SIG-M5 treated with dmso at 0.1 percent for 504 hours (cell line): ENCODE measurements at regions not wholly inside any gene's neighbourhood (a gene's known extent, or its start where the extent isn't known, plus 50 kb on each side); places are given as distances from the start of the nearest gene placed in this dataset.
"Not testable (repeated sequence)": the region's sequence is repeated elsewhere in the genome, so short reads cannot be mapped to it uniquely, and the experiment has no call there.

Experiments used
- DNase-seq: peaks from one replicate; lab custom pipeline; 2025; ENCODE audit not compliant: unreplicated experiment; lab: John Stamatoyannopoulos, UW

DNA sequence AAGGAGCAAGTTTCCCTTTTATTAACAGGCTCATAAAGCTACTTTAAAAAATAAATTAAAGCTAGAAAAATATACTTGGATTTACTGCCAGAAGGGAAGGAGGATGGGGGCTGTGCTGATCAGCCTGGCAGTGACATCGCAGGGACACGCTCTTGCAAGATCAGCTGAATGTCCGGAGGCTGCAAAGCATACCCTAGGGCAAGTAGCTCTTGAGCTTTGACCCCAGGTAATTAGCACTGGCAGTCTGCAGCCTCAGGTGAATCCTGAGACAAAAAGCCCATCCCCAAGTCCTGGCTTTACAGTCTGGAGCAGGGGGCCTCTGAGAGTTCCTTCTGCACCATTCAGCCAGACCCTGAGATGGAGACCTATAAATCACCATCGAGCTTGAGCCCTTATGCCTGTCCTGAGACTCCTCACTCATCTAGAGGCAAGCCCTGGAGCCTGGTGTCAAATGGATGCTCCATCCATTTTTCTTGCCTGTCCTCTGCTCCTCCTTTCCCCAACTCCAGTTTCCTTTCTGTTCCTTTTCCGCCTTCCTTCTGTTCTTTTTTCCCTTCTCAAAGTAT is 131.7 kb downstream of the TMEM114 start:
- DNase-seq = no peak

DNA sequence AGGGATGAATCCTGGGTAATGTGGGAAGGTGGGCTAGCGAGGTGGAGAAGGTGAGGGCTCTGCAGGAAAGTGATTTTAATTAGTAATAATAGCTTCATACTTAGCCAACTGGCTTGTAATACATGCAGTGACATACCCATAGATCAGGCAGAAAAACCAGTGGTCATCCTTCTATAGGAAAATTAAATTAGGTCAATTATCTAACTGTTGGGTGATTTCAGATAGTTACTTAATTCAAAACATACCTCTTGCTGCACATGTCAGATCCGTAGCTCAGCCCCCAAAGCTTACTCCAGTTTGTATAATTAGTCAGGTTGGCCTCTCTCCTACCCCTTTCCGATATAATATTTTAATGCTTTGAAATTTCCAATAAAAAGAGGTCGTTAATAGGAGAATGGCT is 137.0 kb downstream of the TMEM114 start:
- no peak for DNase-seq

DNA sequence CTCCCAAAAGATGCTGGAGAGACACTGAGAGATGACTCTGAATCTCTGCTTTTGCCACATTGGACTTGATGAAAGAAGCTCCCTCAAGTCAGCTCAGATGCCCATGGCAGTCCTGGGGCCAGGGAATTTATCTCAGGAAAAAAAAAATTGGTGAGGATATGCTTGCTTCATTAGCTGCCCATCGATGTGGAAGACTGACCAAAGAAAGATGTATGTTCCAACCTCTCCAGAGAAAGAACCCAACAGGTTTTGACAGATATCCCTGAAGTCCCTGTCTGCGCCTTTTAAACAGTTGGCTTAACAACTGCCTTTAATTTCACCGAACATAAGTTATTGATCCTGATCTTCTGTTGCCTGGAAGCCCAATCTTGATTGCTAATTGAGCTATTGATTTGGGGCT is 137.4 kb downstream of the TMEM114 start:
- no peak for DNase-seq

DNA sequence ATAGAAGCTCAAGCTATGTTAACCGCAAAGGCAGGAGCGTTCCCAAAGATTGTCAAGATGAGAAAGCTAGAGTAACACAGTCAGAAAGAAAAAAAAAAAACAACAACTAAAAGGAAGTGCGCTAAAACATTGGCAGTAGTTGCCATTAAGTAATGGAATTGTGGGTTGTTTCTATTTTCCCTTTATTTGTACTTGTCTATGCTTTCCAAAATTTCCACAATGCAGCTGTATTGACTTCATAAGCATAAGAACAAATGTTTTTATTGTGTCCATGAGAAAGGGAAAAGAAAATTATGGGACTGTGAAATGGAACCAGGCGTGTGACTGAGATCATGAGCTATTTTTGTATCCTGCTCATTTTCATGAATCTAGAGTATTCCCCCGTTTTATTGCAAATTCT is 153.4 kb downstream of the TMEM114 start:
- DNase-seq = no peak

DNA sequence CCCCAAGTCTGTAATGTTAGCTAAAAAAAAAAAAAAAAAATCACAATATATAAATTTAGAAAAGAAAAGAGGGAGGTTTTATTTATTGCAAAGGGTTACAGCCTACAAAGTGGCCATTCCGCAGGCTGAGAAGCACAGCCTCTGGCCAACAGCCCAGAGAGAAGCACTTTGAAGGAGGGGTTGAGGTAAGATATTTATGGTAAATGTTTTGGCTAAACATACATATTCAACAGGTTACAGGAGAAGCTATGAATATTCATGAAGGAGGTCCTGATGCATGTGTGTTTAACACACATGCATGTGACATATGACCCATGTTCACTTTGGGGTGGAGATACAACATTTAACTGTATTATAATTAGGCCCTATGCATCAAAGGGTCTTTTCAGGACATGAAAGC is 158.5 kb downstream of the TMEM114 start:
- DNase-seq = no peak

DNA sequence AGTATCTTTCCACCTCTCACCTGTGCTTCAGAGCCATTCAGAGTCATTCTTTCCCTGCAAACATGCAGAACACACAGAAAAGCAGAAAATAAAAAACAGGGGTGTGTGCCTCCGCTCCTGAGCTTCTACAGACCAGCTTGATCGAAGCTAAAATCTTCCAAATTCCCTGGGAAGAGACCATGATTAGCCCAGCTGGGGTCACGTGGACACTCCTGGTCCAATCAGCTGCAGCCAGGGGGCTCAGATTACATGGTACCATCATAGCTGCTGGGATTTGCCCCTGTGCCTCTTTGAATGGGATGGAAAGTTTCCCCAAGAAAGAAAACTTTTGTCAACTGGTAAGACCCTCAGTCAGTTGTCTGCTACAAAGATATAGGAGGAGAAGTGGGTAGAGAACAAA is 159.9 kb downstream of the TMEM114 start:
- DNase-seq = no peak

DNA sequence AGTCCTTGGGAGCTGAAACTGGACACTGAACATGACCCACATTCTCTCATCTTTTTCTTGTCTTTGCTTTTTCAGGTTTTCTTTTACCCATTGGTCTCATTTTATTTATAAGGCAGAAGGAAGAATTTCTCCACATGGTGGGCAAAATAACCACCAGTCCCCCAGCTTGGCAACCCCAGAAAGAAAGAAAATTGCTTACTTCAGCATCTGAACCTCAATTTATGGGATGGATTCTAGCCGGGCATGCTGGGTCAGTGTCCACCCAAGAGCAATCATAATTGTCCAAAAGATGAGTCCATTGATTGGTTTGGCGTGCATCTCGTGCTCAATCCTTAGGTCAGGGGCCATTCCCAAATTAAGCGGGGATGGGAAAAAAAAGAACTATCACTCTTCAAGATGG is 163.7 kb downstream of the TMEM114 start:
- no peak for DNase-seq

DNA sequence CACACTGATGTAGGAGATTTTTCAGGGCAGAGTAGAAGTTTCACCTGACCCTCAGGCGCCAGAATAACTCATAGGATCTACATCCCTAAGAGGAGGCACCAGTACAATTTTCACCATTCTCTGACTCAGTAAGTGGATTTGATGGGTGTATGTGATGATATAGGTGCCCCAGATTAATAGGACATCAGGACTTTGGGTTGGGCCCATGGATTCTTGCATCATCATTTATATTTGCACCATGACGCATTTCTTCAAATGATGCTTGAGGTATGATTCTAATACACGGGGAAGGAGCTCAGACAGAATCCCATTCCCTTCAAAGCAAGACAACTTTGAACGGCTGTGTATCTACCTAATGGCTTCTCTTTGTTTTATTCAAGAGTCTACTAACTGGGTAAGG is 173.2 kb downstream of the TMEM114 start:
- no peak for DNase-seq

DNA sequence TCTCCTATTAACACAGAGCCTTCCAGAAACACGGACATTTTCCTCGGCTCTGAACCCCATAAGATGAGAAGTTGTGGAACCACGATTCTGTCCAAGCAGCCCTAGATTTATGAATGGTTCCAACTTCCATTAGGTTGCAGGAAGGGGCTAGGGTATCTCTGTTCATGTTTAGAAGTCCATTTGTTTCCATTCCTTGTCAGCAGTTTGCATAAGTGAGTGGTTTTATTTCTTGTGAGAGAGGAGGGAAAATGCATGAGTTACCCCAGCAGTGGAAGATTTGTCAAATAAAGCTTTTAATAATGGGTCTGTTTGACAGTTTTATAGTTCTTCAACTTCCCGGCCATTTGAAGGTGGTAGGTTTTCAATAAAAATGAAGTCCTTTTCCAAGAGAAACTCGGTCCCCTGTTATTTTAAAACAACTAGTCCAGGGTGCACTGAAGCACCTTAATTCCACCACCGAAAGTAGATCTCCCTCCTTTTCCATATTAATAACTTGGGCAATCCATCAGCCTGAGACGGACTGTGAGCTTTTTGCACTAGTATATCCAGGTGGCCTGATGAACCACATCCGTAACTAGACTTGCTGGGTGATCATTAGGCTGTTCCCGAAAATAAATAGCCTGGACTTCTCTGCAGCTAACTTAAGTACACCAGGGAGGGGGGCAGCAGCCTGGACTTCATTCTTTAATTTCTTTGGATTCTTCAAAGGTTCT is 181.3 kb downstream of the TMEM114 start:
- DNase-seq = no peak

DNA sequence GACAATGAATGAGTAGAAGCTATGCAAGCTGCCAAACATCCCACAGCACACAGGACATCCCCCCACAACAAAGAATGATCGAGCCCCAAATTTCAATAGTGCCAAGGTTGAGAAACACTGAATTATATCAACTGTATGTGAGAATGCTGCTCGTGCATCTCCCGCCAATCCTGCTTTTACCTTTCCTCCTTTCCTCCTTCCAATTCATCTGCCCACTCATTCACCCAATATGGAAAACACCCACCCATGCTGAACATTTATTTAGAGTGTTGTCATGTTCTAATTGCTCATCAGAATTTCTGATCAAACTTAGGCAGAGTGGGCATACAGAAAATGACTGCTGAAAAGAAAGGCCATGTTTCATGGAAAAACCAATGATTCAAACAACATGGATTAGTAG is 183.0 kb downstream of the TMEM114 start:
- no peak for DNase-seq

DNA sequence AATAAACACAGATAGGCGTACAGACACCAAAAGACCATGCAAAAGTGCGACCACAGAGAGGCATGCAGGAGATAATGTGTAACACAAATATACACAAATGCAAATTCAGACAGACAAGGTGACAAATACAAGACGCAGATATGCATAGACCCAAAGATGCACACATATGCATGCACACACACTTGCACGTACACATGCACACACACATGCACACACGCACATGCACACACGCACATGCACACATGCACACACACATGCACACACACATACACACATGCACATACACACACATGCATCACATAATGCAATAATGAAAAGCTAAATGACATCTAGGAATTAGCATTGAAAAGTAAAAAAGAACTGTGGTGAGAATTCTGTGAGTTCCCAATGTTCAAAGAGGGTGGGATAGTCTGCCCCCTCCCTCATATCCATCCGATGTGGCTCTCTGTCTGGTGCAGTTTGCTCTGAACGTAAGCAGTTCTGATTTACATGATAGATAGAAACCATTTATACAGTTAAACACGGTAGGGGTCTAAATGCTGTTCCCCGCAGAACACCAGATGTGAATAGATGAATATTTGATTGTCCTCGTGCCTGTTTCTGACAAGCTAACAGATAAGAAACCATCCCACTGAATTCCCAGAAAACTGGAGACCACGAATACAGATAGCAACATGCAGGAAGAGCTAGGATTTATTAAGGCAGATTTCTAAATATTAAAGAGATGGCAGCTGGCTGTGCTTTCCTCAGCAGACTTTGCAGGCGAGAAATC is 186.1 kb downstream of the TMEM114 start:
- no peak for DNase-seq

DNA sequence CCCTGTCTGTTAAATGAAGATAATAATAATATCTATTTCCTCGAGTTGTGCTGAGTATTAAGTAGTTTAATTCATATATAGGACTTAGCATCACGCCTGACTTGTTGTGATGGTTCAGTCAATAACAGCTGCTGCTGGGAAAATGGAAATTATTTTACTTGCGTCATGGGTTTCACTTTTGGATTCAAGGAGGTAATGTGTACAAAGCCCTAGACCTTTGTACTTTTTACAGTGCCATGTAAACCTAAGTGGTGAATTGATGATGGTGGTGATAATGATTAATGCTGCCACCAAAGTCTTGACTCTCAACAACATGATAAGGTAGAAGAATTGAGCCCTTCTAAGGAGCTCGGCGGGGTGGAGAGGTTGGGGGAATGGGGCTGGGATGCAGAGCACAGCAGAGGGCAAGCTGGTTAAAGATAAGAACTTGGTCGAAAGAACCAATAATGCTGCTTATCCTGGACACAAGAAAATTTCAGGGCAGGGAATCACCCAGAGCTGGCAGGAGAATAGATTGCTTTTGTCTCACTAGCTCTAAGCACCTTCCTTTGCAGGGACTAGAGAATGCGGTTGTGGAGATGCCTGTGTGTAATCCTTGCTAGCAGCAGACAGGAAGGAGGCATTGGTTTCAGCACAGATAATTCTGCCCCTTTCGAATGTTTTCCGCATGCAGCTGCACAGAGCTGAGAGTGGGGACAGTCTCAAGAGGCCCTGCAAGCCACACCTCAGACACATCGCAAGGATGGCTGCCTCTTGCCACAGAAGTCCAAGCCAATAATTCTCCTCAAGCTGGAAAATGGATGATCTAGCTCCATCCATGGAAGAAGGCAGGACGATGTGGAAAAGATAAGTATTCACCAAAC is 187.1 kb downstream of the TMEM114 start:
- DNase-seq = no peak

DNA sequence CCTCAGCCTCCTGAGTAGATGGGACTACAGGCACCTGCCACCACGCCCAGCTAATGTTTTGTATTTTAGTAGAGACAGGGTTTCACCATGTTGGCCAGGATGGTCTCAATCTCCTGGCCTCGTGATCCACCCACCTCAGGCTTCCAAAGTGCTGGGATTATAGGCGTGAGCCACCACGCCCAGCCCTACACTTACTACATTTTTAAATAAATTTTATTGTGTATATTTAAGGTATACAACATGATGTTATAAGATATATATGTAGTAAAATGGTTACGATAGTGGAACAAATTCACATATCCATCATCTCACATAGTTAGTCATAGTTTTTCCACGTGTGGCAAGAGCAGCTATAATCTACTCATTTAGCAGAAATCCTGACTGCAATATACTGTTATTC is 189.6 kb downstream of the TMEM114 start:
- DNase-seq = not testable (repeated sequence)

DNA sequence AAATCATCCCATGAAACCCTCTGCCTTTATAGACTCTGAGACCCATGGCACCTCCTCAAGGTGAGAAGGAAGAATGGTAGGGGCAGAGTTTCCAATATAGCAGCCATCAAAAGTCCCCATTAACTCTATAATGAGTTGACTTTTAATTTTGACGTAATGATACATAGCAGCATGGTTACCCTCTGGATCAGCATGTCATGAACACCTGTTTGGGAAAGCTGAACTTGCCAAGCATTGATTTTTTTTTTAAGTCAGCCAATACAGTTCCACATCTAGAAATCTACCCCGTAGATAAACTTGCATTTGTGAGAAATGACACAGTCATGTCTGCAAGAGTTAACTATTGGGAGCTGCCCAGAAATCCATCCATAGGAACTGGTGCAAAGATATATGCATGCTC is 191.8 kb downstream of the TMEM114 start:
- no peak for DNase-seq

DNA sequence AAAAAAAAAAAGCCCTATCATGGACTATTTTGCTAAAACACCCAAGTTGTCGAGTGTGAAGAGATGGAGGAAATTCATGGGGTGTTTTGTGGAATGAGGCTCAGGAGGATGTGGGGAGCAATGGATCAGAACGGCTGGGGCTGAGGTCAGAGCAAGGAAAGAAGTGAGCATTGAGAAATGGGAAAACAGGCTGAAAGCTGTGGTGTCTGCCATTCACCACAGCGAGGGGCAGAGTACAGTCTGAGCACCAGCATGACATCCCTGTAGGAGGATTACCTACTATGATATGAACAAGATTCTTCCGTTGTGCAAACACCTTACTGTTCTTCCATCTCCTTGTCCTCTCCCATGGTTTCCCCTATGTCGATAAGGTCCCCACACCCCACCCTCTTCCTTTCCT is 193.1 kb downstream of the TMEM114 start:
- no peak for DNase-seq

DNA sequence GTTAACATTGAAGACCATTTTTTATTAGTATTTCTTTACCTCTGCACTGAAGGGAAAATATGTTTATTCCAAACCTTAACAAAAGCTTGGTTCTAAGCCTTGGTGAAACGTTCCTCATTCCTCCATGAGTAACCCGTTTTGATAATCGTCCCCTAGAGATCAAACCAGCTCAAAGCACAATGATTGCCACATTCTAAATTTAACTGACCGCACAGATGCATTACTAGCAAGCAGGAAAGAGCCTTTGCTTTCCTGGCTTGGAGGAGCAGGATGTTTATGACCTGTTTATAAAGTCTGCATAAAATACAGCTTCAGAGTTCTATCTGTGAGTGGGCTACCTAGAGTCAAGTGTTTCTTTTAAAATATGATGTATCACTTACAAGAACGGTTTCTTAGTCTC is 193.8 kb downstream of the TMEM114 start:
- DNase-seq = no peak

DNA sequence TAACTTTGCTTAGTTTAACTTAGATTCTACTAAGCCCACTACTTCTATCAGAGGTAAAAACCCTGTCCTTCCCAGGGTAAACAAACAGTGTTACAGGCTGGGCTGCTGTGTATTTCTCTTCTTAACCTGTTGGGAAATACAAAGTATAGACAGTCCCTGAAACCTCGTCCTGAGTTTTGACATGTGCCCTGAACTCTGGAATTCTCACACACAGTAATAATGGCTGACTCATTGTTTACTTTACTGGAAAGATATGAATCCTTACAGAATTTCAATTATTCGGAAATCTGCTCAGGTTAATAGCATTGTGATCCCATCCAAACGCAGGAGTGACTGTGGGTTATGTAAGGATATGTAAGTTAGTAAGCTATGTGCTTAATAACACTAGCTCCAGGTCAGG is 199.1 kb downstream of the TMEM114 start:
- no peak for DNase-seq

DNA sequence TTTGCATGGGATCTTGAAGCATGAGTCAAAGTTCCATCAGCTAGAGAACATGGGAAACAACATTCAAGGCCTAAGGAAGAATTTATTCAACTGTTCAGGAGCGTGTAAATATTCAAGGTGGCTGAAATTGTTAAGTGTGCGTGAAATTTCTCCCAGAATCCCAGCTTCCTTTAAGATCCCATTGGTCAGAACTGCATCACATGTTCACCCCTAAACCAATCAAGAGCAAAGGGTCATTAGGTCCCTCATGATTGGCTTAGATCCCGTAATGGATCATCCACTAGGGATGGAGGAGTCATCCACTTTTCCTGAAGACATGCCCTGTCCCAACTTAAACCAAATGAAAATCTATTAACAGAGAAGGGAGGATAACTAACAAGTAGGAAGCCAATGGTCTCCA is 201.6 kb downstream of the TMEM114 start:
- no peak for DNase-seq

DNA sequence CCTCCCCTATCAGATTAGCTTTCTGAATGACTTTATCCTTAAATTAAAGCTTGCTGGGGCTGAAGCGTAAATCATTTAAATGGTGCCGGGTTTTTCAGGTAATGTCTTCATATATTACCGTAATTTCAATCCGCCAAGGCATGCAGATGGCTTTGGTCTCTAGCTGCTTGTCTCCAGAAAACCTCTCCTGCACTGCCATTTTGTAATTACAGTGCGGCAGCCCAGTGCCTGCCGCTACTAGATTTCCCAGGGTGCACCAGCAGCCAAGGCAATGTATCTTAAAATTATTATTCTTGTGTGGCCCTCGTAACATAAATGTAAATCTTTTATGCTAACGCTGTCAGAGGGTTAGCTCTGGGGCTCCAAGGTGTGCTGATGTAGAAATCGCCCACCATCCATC is 208.5 kb downstream of the TMEM114 start:
- DNase-seq = no peak

DNA sequence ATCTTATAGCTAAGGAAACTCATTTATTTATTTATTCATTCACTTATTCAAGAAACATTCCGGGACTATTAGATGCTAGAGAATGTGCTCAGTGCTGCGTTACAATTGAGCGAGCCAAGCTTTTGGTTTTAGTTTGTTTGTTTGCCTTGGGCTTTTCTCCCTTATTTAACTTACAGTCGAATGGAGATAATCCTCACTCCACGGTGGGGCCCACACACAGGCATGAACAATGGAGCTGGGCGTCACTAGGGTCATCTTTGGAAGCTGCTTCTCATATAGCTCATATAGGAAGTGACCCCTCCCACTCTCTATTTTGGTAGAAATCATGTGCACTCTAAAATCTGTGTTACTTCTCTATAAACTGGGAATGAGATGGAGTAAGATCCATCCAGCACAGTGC is 210.0 kb downstream of the TMEM114 start:
- DNase-seq = no peak

DNA sequence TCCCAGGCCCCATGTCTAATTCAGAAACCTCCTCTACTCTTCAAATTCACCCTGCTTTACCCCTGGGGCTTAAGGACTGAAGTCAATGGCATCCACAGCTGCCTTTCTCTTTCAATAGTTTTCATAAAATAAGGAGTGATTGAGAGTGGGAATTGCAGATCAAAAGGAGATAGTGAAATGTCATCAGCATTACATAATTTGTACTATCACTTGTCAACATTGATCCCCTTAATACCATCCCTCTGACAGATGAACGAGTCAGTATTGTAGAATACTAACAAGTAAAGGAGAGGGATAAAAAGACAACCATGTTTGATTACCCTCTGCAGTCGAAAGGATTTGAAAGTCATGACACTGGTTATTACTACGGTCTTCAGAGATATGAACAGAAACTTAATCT is 212.4 kb downstream of the TMEM114 start:
- DNase-seq = no peak

DNA sequence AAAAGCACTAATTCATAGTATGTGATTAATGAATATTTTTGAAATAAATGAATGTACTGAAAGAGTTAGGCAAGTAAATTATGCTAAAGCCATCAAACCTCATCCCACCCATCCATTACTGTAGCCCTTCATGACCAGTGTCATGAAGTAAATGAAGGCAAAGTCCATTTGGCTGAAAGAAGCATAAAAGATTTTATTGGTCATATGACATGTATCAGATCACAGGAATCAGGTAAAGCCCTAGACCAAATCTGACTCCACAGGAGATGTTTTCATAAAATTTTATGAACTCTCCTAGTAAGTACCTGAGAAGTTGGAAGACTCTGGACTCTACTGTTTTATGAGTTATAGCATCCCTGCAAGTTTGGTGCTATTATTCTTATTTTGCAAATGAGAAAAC is 213.5 kb downstream of the TMEM114 start:
- no peak for DNase-seq
